Nephron (organoid): ENCODE measurements at regions not wholly inside any gene's neighbourhood (a gene's known extent, or its start where the extent isn't known, plus 50 kb on each side); places are given as distances from the start of the nearest gene placed in this dataset.

ENCODE experiments used
- H3K27ac Mint-ChIP-seq, 3 experiments: 2 replicates each; pipeline ENCODE4 v1.8.0; 2020; ENCODE audit warnings: mixed read lengths in 3 of 3, mild to moderate bottlenecking in 2 of 3, moderate library complexity in 1 of 3
- H3K27me3 Mint-ChIP-seq: 2 replicates; pipeline ENCODE4 v1.8.0; 2021; ENCODE audit warnings: low read depth, mild to moderate bottlenecking, moderate library complexity, mixed read lengths
- H3K36me3 Mint-ChIP-seq: 2 replicates; pipeline ENCODE4 v1.8.0; 2020; ENCODE audit warnings: low read depth, mixed read lengths
- H3K4me1 Mint-ChIP-seq: 2 replicates; pipeline ENCODE4 v1.8.0; 2020; ENCODE audit warnings: mixed read lengths
- H3K4me3 Mint-ChIP-seq, 3 experiments: 2 replicates each; pipeline ENCODE4 v1.8.0; 2020; ENCODE audit warnings: mild to moderate bottlenecking in 3 of 3, mixed read lengths in 3 of 3, moderate library complexity in 2 of 3
- H3K9me3 Mint-ChIP-seq: 2 replicates; pipeline ENCODE4 v1.8.0; 2020; ENCODE audit warnings: mixed read lengths
- TF ChIP-seq, protein P1 (sequence below), 3 experiments: fragments of 200-600 bp; sonication (generic); IDR thresholded peaks; one replicate each; pipeline ENCODE4 v1.5.0; 2021; ENCODE audit warnings: antibody characterized with exemption in 3 of 3; ENCODE audit not compliant: unreplicated experiment in 3 of 3

DNA sequence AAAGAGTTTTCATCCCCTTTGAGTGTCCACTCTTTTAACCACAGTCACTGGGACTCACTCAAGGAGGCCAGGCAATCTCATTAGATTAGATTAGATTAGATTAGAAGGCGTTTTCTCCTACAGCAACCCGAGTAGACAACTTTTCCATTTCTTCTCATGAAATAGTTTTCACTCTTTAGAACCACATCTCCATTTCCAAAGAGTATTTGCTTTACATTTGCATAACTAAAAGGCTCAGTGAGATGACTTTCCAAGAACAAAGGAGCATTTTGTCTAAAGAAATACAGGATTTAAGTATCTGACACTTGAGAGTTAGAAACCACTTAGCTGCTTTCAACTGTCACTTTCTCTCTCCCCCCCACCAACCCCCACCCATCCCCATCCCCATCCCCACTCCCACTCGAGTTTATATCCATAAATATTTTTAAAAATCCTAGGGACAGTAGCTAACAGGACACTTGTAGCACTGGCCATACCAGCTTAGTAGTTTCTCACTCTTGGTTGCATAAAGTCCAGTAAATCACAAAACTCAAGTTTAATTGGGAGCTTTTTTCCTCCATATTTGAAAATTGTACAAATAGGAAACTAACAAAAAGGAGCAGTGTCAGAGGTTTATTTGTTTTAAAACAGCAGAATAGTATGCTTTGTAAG lies 2202.9 kb upstream of the WWC1 start:
- Mint-ChIP-seq H3K27ac (no peak overlapping the region), H3K36me3 (no peaks in the 10 kb centered on the region), H3K4me1 (no peaks in the 10 kb centered on the region), H3K4me3 (no peak overlapping the region), H3K27me3 (no peaks in the 10 kb centered on the region), H3K9me3 (peaks cover 3% of the 10 kb centered on the region)
- TF ChIP-seq, protein P1, sequence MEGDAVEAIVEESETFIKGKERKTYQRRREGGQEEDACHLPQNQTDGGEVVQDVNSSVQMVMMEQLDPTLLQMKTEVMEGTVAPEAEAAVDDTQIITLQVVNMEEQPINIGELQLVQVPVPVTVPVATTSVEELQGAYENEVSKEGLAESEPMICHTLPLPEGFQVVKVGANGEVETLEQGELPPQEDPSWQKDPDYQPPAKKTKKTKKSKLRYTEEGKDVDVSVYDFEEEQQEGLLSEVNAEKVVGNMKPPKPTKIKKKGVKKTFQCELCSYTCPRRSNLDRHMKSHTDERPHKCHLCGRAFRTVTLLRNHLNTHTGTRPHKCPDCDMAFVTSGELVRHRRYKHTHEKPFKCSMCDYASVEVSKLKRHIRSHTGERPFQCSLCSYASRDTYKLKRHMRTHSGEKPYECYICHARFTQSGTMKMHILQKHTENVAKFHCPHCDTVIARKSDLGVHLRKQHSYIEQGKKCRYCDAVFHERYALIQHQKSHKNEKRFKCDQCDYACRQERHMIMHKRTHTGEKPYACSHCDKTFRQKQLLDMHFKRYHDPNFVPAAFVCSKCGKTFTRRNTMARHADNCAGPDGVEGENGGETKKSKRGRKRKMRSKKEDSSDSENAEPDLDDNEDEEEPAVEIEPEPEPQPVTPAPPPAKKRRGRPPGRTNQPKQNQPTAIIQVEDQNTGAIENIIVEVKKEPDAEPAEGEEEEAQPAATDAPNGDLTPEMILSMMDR (IDR thresholded peaks at IDR 0.05; ENCODE audit: unreplicated experiment in 3 of 3), result no peak

DNA sequence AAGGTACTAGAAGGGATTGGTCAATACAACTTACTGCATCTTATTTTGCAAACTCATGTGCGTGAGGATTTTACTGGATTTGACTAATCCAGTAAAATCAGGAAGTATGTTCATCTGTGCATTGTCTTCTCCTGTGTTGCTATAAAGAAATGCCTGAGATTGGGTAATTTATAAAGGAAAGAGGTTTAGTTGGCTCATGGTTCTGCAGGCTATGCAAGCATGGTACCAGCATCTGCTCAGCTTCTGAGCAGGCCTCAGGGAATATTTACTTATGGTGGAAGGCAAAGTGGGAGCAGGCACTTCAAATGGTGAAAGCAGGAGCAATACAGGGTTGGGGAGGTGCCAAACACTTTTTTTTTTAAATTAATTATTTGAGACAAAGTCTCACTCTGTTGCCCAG lies 2199.5 kb upstream of the WWC1 start:
- Mint-ChIP-seq H3K4me3 (no peak overlapping the region), H3K4me1 (no peaks in the 10 kb centered on the region)

DNA sequence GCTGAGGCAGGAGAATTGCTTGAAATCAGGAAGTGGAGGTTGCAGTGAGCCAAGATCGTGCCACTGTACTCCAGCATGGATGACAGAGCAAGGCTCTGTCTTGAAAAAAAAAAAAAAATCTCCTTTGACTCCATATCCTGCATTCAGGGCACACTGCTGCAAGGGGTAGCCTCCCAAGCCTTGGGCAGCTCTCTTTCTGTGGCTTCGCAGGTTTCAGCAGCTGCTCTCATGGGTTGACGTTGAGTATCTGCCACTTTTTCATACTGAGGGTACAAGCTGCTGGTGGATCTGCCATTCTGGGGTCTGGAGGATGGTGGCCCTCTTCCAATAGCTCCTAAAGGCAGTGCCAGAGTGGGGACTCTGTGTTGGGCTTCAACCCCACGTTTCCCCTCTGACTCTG lies 2198.1 kb upstream of the WWC1 start:
- Mint-ChIP-seq H3K4me1 (no peaks in the 10 kb centered on the region), H3K4me3 (no peak overlapping the region), H3K36me3 (no peaks in the 10 kb centered on the region), H3K27ac (no peak overlapping the region), H3K9me3 (peaks cover 5% of the 10 kb centered on the region), H3K27me3 (no peaks in the 10 kb centered on the region)
- TF ChIP-seq, protein P1 (IDR thresholded peaks at IDR 0.05; ENCODE audit: unreplicated experiment in 3 of 3), result no peak

More for the DNA sequence above, 2199.5 kb upstream of the WWC1 start:
- Mint-ChIP-seq H3K36me3 (no peaks in the 10 kb centered on the region), H3K27me3 (no peaks in the 10 kb centered on the region), H3K27ac (no peak overlapping the region), H3K9me3 (peaks cover 5% of the 10 kb centered on the region)
- TF ChIP-seq, protein P1 (IDR thresholded peaks at IDR 0.05; ENCODE audit: unreplicated experiment in 3 of 3), result no peak

DNA sequence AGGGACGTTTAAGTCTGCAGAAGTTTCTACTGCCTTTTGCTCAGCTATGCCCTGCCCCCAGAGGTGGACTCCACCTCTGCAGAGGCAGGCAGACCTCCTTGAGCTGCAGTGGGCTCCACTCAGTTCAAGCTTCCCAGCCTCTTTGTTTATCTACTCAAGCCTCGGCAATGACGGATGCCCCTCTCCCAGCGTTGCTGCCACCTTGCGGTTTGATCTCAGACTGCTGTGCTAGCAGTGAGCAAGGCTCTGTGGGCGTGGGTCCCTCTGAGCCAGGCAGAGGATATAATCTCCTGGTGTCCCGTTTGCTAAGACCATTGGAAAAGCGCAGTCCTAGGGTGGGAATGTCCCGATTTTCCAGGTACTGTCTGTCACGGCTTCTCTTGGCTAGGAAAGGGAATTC lies 2188.5 kb upstream of the WWC1 start:
- Mint-ChIP-seq H3K4me1 (no peaks in the 10 kb centered on the region), H3K27ac (no peak overlapping the region), H3K4me3 (no peak overlapping the region), H3K9me3 (peaks cover 4% of the 10 kb centered on the region), H3K36me3 (no peaks in the 10 kb centered on the region), H3K27me3 (no peaks in the 10 kb centered on the region)
- TF ChIP-seq, protein P1 (IDR thresholded peaks at IDR 0.05; ENCODE audit: unreplicated experiment in 3 of 3), result no peak

DNA sequence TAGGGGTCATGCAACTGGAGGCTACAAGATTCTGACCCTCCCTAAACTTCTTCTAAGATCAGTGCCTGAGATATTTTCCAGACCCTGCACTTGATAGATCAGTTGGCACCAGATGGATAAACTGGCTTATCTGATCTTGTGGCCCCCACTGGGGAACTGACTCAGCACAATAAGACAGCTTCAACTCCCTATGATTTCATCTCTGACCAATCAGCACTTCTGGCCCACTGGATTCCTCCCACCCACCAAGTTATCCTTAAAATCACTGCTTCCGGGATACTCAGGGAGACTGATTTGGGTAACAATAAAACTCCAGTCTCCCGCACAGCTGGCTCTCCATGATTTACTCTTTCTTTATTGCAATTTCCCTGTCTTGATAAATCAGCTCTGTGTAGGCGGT lies 2180.4 kb upstream of the WWC1 start:
- Mint-ChIP-seq H3K9me3 (no peaks in the 10 kb centered on the region), H3K4me1 (no peaks in the 10 kb centered on the region), H3K36me3 (no peaks in the 10 kb centered on the region), H3K4me3 (no peak overlapping the region), H3K27me3 (no peaks in the 10 kb centered on the region), H3K27ac (no peak overlapping the region)
- TF ChIP-seq, protein P1 (IDR thresholded peaks at IDR 0.05; ENCODE audit: unreplicated experiment in 3 of 3), result no peak
